ENCODE measurements at regions not wholly inside any gene's neighbourhood (a gene's known extent, or its start where the extent isn't known, plus 50 kb on each side); places are given as distances from the start of the nearest gene placed in this dataset.

DNA sequence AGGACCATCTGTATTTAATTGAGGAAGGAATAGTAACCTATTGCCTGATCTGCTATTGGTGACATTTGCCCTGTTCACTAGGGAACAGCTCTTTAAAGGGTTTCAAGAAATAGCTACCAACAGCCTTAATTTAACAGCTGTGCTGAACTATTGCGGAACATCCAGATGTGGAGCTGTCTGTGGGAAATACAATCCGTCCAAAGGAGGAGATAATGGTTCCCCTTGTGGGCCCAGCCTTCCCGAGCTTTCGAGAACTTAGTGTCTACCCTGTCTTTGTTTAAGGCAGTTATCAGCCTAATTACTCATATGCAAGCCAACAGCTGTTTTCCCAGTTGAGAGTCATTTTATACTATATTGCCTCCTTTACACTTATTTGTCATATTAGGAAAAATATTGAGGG, 398.6 kb downstream of the WDR72 start:
- no peaks in the 10 kb centered on the region for H3K9me3 Mint-ChIP-seq
- H3K4me3 Mint-ChIP-seq = no peak overlapping the region
- H3K27me3 Mint-ChIP-seq = no peaks in the 10 kb centered on the region
- H3K27ac Mint-ChIP-seq = no peak overlapping the region
- H3K4me1 Mint-ChIP-seq (ENCODE audit: low read depth) = no peaks in the 10 kb centered on the region
- H3K36me3 Mint-ChIP-seq (ENCODE audit: low read depth) = no peaks in the 10 kb centered on the region
- DNase-seq = no peak

DNA sequence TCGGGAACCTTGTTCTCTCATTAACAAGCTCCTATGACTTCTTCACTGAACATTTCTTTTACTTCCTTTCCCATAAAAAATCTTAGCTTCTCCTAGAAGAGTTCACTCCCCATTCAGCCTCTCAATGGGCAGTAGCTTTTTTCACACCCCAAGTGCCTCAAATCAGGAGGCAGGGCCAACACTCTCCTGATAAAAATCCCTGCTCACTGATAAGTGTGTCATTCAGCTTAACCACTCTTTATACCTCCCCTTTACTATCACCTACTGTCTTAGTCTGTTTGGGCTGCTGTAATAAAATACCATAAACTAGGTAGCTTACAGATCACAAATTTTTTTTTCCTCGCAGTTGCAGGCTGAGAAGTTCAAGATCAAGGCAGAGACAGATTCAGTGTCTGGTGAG, 400.4 kb downstream of the WDR72 start:
- Mint-ChIP-seq H3K27me3 (no peaks in the 10 kb centered on the region), H3K4me3 (no peak overlapping the region), H3K27ac (no peak overlapping the region), H3K36me3 (ENCODE audit: low read depth) (no peaks in the 10 kb centered on the region), H3K4me1 (ENCODE audit: low read depth) (no peaks in the 10 kb centered on the region), H3K9me3 (no peaks in the 10 kb centered on the region)
- no peak for DNase-seq

DNA sequence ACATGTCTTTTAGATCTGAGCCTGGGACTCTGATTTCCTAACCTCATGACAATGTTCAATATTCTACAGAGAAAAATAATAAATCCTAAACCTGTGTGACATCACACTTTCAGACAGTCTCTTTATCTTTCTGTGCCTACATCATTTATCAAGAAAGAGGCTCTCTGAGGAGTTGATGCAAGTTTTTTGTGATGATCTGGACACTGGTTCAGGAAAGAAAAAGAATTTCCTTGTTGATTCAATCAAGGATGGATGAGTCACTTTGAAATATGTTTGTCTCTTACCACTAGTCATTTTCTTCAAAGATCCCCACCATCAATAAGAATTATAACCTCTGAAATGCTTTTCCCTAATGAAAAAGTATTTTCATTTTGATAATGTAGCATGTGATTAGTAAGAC, 404.6 kb downstream of the WDR72 start:
- no peak for DNase-seq
- H3K4me1 Mint-ChIP-seq (ENCODE audit: low read depth) = no peaks in the 10 kb centered on the region
- no peak overlapping the region for H3K27ac Mint-ChIP-seq
- no peak overlapping the region for H3K4me3 Mint-ChIP-seq
- no peaks in the 10 kb centered on the region for H3K27me3 Mint-ChIP-seq
- H3K36me3 Mint-ChIP-seq (ENCODE audit: low read depth) = no peaks in the 10 kb centered on the region
- H3K9me3 Mint-ChIP-seq = peaks cover 3% of the 10 kb centered on the region

DNA sequence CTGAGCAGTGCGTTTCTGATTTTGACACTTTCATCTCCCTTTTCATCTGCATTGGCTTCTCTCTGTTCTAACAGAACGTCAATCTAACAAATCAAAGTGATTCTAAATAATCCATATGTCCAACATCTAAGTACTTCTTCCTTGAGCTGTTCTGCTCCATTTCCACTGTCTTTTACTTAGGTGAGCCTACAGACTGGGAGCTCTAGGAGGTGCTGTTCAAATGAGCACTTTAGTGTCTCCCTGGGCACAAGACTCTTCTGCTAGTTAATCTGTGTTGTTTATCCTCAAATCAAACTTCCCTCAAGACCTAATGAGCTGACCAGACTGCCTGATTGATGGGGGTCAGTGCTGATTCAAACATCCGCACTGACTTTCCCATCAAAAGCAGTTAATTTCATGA, 408.1 kb downstream of the WDR72 start:
- H3K9me3 Mint-ChIP-seq = peaks cover 3% of the 10 kb centered on the region
- H3K4me3 Mint-ChIP-seq = no peak overlapping the region
- no peak for DNase-seq
- no peaks in the 10 kb centered on the region for H3K27me3 Mint-ChIP-seq
- H3K27ac Mint-ChIP-seq = no peak overlapping the region
- H3K4me1 Mint-ChIP-seq (ENCODE audit: low read depth) = no peaks in the 10 kb centered on the region
- H3K36me3 Mint-ChIP-seq (ENCODE audit: low read depth) = no peaks in the 10 kb centered on the region

DNA sequence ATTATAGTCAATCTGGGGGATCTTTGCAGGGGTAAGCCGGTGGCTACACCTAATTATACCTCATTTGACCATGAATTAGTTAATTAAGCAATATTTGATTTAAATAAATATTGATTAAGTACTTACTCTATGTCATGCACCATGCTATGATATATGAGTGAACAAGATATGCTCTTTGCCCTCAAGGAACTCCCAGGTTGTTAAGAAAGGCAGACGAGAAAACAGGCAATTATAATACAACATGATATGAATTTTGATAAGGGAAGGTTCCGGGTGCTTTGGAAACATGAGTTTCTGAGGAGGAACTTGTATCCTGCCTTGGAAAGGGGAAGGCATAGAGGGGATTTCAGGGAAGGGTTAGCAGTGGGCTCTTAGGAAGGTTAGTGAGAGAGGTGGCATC, 412.9 kb downstream of the WDR72 start:
- H3K4me1 Mint-ChIP-seq (ENCODE audit: low read depth) = no peaks in the 10 kb centered on the region
- no peaks in the 10 kb centered on the region for H3K36me3 Mint-ChIP-seq (ENCODE audit: low read depth)
- no peak overlapping the region for H3K27ac Mint-ChIP-seq
- H3K4me3 Mint-ChIP-seq = no peak overlapping the region
- DNase-seq = no peak
- H3K27me3 Mint-ChIP-seq = no peaks in the 10 kb centered on the region
- H3K9me3 Mint-ChIP-seq = no peaks in the 10 kb centered on the region

DNA sequence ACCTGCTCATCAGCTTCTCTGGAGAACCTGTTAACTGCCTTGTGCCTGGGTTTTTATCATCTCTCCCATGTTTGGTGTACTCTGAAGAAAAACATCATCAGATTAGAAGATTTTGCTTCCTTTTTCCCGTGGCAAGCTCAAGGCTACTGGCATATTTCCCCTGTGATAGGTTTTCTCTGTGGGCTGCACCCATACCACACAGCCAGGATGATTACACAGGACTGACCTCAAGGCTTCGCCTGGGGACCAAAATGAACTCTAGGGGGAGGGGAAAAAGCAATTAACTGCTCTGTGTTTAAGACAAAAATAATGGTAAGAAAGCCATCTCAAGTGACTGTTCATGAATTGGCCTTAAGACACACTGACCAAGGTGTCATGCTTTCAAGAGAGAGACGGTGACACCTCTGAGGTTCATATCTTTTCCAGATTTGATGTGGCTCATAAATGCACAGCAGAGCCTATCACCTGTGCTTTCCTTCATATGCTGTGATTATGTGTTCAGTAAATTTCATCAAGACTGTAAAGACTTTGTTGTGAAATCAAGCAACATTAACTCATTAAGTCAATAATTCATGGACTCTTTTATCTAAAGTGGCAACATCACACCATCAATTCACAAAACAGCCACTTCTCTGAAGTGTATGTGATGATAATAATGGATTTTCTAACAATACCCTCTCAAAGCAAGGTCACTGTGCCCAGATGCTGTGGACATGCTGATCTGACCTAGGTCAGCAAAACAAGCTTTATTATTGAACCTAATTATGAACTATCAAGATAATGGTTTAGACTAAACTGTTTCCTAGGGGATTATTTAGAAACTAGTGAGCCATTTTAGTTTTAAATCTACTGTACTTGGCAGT, 427.9 kb downstream of the WDR72 start:
- H3K27me3 Mint-ChIP-seq = no peaks in the 10 kb centered on the region
- H3K27ac Mint-ChIP-seq = no peak overlapping the region
- H3K9me3 Mint-ChIP-seq = no peaks in the 10 kb centered on the region

DNA sequence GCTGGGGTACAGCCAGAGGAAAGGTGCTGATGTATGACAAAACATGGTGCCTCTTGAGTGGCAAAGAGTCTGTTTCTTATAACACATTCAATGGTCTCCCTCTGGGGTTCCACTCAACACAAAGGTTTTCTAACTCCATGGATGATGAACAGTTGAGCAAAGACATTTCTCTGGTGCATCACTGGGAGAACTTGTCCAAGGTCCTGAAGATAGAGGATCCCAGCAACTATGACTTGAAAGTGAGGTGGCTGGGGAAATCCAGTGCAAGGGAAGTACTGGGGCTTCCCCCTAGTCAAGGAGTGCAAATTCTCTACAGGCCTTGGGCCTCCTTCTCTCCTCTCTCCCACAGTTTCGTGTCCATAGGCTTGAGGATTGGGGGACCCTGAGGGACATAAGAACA, 431.1 kb downstream of the WDR72 start:
- Mint-ChIP-seq H3K4me3 (no peak overlapping the region), H3K27me3 (no peaks in the 10 kb centered on the region), H3K36me3 (ENCODE audit: low read depth) (no peaks in the 10 kb centered on the region), H3K4me1 (ENCODE audit: low read depth) (no peaks in the 10 kb centered on the region), H3K9me3 (no peaks in the 10 kb centered on the region), H3K27ac (no peak overlapping the region)
- DNase-seq = no peak

More for the DNA sequence above, 427.9 kb downstream of the WDR72 start:
- H3K4me3 Mint-ChIP-seq = no peak overlapping the region
- no peaks in the 10 kb centered on the region for H3K36me3 Mint-ChIP-seq (ENCODE audit: low read depth)
- no peak for DNase-seq
- H3K4me1 Mint-ChIP-seq (ENCODE audit: low read depth) = no peaks in the 10 kb centered on the region

DNA sequence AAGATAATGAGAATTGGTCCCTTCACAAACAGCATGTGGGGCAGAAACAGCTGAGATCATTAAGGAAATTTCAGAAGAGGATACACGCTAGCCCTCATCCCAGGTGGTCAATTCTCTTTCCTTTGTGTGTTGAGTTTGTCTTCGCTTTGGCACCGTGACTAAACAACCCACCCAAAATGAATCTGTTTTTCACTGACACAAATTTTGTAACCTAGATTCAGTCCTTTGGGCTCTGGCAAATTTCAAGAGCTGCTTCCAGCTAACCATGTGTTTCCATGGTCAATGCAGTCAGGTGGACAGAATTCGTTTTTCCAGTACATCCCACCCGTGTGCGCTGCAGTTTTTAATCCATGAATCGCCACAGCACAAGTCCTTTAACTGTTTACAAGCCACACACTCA, 435.4 kb downstream of the WDR72 start:
- Mint-ChIP-seq H3K4me3 (no peak overlapping the region), H3K4me1 (ENCODE audit: low read depth) (no peaks in the 10 kb centered on the region), H3K9me3 (no peaks in the 10 kb centered on the region), H3K27ac (no peak overlapping the region), H3K36me3 (ENCODE audit: low read depth) (no peaks in the 10 kb centered on the region), H3K27me3 (no peaks in the 10 kb centered on the region)
- DNase-seq = no peak

DNA sequence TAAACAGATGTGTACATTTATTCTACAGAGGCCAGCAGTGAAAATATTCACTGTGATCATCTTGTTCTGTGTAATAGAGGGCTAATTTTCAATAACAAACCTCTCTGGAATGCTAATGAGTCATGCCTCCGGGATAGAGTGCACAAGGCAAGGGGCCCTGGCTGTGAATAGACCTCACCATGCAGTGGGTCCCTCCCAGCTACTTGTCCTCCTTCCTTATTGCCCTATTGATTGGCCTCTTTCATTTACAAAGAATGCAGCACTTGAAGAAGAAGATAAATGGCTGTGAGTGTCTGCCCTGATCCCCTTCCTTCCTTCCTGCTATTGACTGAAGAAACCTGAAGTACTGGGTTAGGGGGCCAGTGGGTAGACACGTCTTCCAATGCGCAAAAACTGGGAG, 436.3 kb downstream of the WDR72 start:
- no peak overlapping the region for H3K27ac Mint-ChIP-seq
- no peaks in the 10 kb centered on the region for H3K9me3 Mint-ChIP-seq
- H3K4me3 Mint-ChIP-seq = no peak overlapping the region
- no peaks in the 10 kb centered on the region for H3K4me1 Mint-ChIP-seq (ENCODE audit: low read depth)
- no peak for DNase-seq
- H3K27me3 Mint-ChIP-seq = no peaks in the 10 kb centered on the region
- no peaks in the 10 kb centered on the region for H3K36me3 Mint-ChIP-seq (ENCODE audit: low read depth)

DNA sequence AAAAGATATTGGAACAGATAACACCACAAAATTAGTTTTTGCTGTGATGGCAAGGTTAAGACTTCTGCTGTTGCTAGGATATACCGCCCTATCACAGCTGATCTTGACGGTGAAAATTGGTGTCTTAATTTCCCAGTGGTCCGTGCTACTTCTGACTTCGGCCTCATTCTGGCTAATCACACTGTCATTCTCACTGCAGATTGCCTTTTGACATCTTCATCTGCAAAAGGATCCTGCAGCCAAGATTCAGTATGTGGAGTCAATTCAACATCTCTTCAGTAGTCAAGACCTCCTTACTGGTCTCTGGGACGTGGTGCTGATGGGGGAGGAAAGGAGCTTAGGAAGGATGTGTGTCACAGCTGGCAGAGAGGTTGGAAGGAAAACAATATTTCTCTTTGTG, 438.6 kb downstream of the WDR72 start:
- H3K4me1 Mint-ChIP-seq (ENCODE audit: low read depth) = no peaks in the 10 kb centered on the region
- no peaks in the 10 kb centered on the region for H3K27me3 Mint-ChIP-seq
- no peaks in the 10 kb centered on the region for H3K36me3 Mint-ChIP-seq (ENCODE audit: low read depth)

DNA sequence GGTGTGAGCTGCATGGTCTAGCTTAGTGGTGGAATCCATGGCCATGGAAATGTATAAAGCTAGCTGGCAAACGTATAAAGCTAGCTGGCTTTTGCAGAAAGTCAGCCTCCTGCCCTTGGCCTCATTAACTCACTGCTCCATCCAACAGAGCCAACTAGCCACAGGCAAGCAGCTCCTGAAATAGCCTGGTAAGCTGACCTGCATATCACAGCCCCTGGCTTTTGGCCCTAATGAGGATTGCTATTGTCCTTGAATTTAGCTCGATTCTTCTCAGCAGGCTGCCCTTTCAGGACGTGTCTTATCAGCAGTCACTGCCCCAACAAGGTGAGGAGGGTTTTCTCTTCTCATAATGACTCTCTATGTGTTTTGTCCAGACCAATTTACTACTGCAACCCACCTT, 446.8 kb downstream of the WDR72 start:
- Mint-ChIP-seq H3K4me3 (no peak overlapping the region), H3K27me3 (no peaks in the 10 kb centered on the region), H3K36me3 (ENCODE audit: low read depth) (no peaks in the 10 kb centered on the region), H3K4me1 (ENCODE audit: low read depth) (no peaks in the 10 kb centered on the region), H3K9me3 (no peaks in the 10 kb centered on the region), H3K27ac (no peak overlapping the region)
- DNase-seq = no peak

More for the DNA sequence above, 438.6 kb downstream of the WDR72 start:
- no peak for DNase-seq
- no peak overlapping the region for H3K4me3 Mint-ChIP-seq
- no peak overlapping the region for H3K27ac Mint-ChIP-seq
- no peaks in the 10 kb centered on the region for H3K9me3 Mint-ChIP-seq

DNA sequence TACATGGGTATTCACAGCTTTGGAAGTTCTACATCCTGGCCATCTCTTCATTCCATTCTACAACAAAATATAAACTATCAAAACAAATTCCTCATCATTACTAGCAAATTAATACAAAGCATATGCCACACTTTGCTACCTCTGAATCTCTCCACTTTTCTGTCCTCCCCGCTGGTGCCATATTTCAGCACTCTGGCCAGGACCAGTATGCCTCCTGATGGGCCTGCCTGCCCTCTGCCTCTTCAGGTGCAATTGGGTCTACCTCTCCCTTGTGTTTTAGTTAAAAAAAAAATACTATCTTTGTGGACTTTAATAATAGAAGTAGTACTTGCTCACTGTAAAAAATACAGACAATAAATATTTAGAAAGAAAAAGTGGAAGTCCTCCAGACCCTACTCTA, 448.8 kb downstream of the WDR72 start:
- no peak overlapping the region for H3K4me3 Mint-ChIP-seq

DNA sequence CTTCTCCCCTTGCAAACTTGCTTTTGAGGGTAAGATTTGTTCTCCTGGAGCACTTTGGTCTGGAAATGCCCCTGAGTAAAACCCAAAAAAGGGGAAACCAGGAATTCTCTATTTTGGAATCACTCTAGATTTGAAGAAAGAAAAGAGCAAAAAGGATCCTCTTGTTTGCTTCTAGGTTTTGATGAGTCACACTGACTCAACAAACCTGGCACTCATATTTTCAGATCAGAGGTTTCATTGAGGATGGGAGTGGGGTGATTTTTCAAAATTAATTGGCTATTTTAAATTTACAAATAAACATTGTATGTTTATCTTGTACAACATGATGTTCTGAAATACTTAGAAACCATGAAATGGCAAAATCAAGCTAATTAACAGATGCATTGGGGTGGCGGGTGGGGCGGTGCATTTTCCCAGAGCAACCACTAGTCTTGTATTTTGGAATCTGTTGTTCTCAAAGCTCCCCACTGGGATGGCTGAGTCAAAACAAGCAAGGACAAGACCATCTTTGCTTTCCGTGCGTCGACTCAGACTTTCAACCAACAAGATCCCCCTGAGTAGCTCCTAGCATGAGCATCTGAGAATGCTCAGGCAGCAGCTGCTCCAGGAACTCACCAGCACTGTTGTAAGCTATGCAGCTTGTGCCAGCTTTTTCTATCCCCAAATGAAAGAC, 451.4 kb downstream of the WDR72 start:
- Mint-ChIP-seq H3K27me3 (no peaks in the 10 kb centered on the region), H3K27ac (no peak overlapping the region), H3K36me3 (ENCODE audit: low read depth) (no peaks in the 10 kb centered on the region), H3K4me3 (no peak overlapping the region), H3K4me1 (ENCODE audit: low read depth) (no peaks in the 10 kb centered on the region), H3K9me3 (no peaks in the 10 kb centered on the region)
- no peak for DNase-seq

More for the DNA sequence above, 448.8 kb downstream of the WDR72 start:
- H3K9me3 Mint-ChIP-seq = no peaks in the 10 kb centered on the region
- H3K27ac Mint-ChIP-seq = no peak overlapping the region
- no peaks in the 10 kb centered on the region for H3K27me3 Mint-ChIP-seq
- no peaks in the 10 kb centered on the region for H3K36me3 Mint-ChIP-seq (ENCODE audit: low read depth)
- H3K4me1 Mint-ChIP-seq (ENCODE audit: low read depth) = no peaks in the 10 kb centered on the region
- no peak for DNase-seq

DNA sequence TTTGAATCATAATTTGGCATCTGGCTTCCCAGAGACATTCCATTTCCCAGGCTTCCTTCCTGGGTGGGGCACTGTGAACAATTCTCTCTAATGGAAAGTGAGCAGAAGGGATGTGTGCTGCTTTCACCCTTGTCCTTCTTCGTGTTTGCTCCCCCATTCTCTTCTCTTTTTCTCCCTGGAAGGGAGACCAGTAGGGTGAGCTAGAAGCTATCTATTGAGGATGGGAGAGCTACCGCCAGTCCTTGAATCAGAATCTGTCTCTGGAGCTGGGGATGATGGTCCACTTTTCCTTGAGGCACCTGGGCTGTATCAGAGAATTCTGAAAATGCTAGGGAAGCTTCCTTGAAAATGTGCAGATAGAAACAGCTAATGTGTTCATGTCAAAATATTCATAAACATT, 453.9 kb downstream of the WDR72 start:
- Mint-ChIP-seq H3K27ac (no peak overlapping the region), H3K36me3 (ENCODE audit: low read depth) (no peaks in the 10 kb centered on the region), H3K4me3 (no peak overlapping the region), H3K9me3 (no peaks in the 10 kb centered on the region), H3K4me1 (ENCODE audit: low read depth) (no peaks in the 10 kb centered on the region), H3K27me3 (no peaks in the 10 kb centered on the region)
- DNase-seq = no peak

DNA sequence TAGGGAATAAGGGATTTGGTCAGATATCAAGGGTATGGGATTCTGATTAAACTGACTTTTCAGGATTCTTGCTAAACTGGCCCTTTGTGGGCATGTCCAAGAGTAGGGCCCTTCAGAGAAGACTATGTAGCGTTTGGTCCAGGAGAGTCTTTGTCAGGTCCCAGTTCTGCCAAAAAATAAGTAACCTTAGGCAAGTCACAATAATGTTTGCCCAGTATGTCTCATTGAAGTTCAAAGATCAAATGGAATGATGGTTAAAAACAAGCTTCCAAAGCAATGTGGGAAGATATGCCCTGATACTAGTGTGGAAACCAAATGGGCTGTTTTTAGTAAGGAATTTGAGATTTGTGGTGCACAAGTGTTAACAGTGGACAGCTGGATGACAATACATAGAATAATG, 454.4 kb downstream of the WDR72 start:
- H3K4me1 Mint-ChIP-seq (ENCODE audit: low read depth) = no peaks in the 10 kb centered on the region
- H3K4me3 Mint-ChIP-seq = no peak overlapping the region
- DNase-seq = no peak
- H3K27me3 Mint-ChIP-seq = no peaks in the 10 kb centered on the region
- no peaks in the 10 kb centered on the region for H3K36me3 Mint-ChIP-seq (ENCODE audit: low read depth)
- H3K9me3 Mint-ChIP-seq = no peaks in the 10 kb centered on the region
- H3K27ac Mint-ChIP-seq = no peak overlapping the region
